A673 (cell line): ENCODE measurements at regions not wholly inside any gene's neighbourhood (a gene's known extent, or its start where the extent isn't known, plus 50 kb on each side); places are given as distances from the start of the nearest gene placed in this dataset.

Source experiments
- BruUV-seq: library from RNA; stranded (reverse); fragments of 400-500 nt; replicated peaks from 2 replicates; lab custom pipeline; 2021; lab: Mats Ljungman, UMichigan
- CTCF ChIA-PET: fragments of 300-600 bp; sonication (Branson Sonifier 250); formaldehyde crosslinking; loops from one replicate; lab custom pipeline; 2022; ENCODE audit warnings: antibody characterized with exemption; lab: Charles Lee
- POLR2A ChIA-PET: fragments of 300-600 bp; sonication (Branson Sonifier 250); formaldehyde crosslinking; loops from one replicate; lab custom pipeline; 2022; ENCODE audit warnings: antibody characterized with exemption; ENCODE audit not compliant: low non-redundant PET; lab: Charles Lee
- DNase-seq: peaks from one replicate; pipeline ENCODE4 v3.0.0-alpha.2; 2015; ENCODE audit warnings: low spot score
- H3K27ac ChIP-seq: fragments of 200-600 bp; sonication (generic); 2 replicates; pipeline ENCODE4 v1.5.1; 2016; ENCODE audit warnings: mixed run types, low read depth, mild to moderate bottlenecking, mixed read lengths, antibody characterized with exemption, low read length; ENCODE audit not compliant: poor library complexity, severe bottlenecking
- H3K27me3 ChIP-seq: fragments of 200-600 bp; sonication (generic); replicated peaks from 2 replicates; pipeline ENCODE4 v1.6.1; 2017; ENCODE audit warnings: mixed run types, low read depth, mild to moderate bottlenecking, mixed read lengths, antibody characterized with exemption, low read length; ENCODE audit not compliant: insufficient read depth, poor library complexity
- H3K36me3 ChIP-seq: fragments of 200-600 bp; sonication (generic); 2 replicates; pipeline ENCODE4 v1.6.1; 2016; ENCODE audit warnings: mixed run types, mild to moderate bottlenecking, mixed read lengths, antibody characterized with exemption, low read length; ENCODE audit not compliant: insufficient read depth, poor library complexity, severe bottlenecking
- H3K4me1 ChIP-seq: fragments of 200-600 bp; sonication (generic); 2 replicates; pipeline ENCODE4 v1.6.1; 2017; ENCODE audit warnings: mixed run types, mild to moderate bottlenecking, mixed read lengths, antibody characterized with exemption, low read length; ENCODE audit not compliant: insufficient read depth, poor library complexity, severe bottlenecking
- H3K4me3 ChIP-seq: fragments of 200-600 bp; sonication (generic); 2 replicates; pipeline ENCODE4 v1.5.1; 2016; ENCODE audit warnings: low read depth, mixed run types, mild to moderate bottlenecking, mixed read lengths, low read length; ENCODE audit not compliant: poor library complexity, severe bottlenecking
- H3K9me3 ChIP-seq: fragments of 200-600 bp; sonication (generic); 2 replicates; pipeline ENCODE4 v1.6.1; 2016; ENCODE audit warnings: mixed run types, low read depth, mild to moderate bottlenecking, mixed read lengths, antibody characterized with exemption, low read length; ENCODE audit not compliant: poor library complexity, severe bottlenecking
- CTCF ChIP-seq: fragments of 300-800, 200-600 bp; sonication (generic); conservative IDR thresholded peaks from 2 replicates; pipeline ENCODE4 v1.5.1; 2017; ENCODE audit warnings: low read depth, mild to moderate bottlenecking, antibody characterized with exemption, low read length, moderate library complexity, mixed read lengths
- EZH2 ChIP-seq: fragments of 200-600 bp; sonication (generic); IDR thresholded peaks from 2 replicates; pipeline ENCODE4 v1.6.1; 2017; ENCODE audit warnings: borderline replicate concordance, low read depth, mild to moderate bottlenecking, mixed read lengths, antibody characterized with exemption, low read length; ENCODE audit not compliant: poor library complexity, severe bottlenecking
- intact Hi-C: fragments of 100-400 bp; cut with micrococcal nuclease; formaldehyde crosslinking; loops from one replicate; pipeline ENCODE4 v1.10.0; 2022; ENCODE audit not compliant: unreplicated experiment

- CTCF ChIA-PET, result no interaction called here
- BruUV-seq, result no TSS peak
- intact Hi-C loops, result no loop called here
- no peak overlapping the region for H3K4me3 ChIP-seq
- no peaks in the 10 kb centered on the region for H3K27me3 ChIP-seq
- H3K36me3 ChIP-seq, result no peaks in the 10 kb centered on the region
- H3K27ac ChIP-seq, result no peak overlapping the region
- no peak for DNase-seq
- peaks cover 4% of the 10 kb centered on the region for H3K4me1 ChIP-seq
- H3K9me3 ChIP-seq, result no peaks in the 10 kb centered on the region
- no peak for TF ChIP-seq CTCF
- no peak for TF ChIP-seq EZH2
- POLR2A ChIA-PET, result no interaction called here
Observed at GRCh38 chr10:106440767-106441166, 723.7 kb downstream of the SORCS1 start.

GRCh38 chr10:106440355-106440754 is 724.2 kb downstream of the SORCS1 start:
- no peak for DNase-seq
- peaks cover 4% of the 10 kb centered on the region for H3K4me1 ChIP-seq

GRCh38 chr10:106439366-106439765 is 725.1 kb downstream of the SORCS1 start:
- H3K4me3 ChIP-seq, result no peak overlapping the region
- H3K4me1 ChIP-seq, result peaks cover 4% of the 10 kb centered on the region
- no TSS peak for BruUV-seq
- ChIA-PET POLR2A (no interaction called here), CTCF (no interaction called here)
- H3K9me3 ChIP-seq, result no peaks in the 10 kb centered on the region
- H3K27me3 ChIP-seq, result no peaks in the 10 kb centered on the region
- intact Hi-C loops, result no loop called here
- no peaks in the 10 kb centered on the region for H3K36me3 ChIP-seq
- TF ChIP-seq CTCF (no peak), EZH2 (no peak)
- no peak for DNase-seq
- no peak overlapping the region for H3K27ac ChIP-seq

More at GRCh38 chr10:106440355-106440754, 724.2 kb downstream of the SORCS1 start:
- H3K4me3 ChIP-seq, result no peak overlapping the region
- no peaks in the 10 kb centered on the region for H3K36me3 ChIP-seq
- no peak for TF ChIP-seq CTCF
- no peak for TF ChIP-seq EZH2
- no peaks in the 10 kb centered on the region for H3K9me3 ChIP-seq
- BruUV-seq, result no TSS peak
- ChIA-PET CTCF (no interaction called here), POLR2A (no interaction called here)
- no peak overlapping the region for H3K27ac ChIP-seq
- intact Hi-C loops, result no loop called here
- no peaks in the 10 kb centered on the region for H3K27me3 ChIP-seq
